Keratinocyte (primary cell): ENCODE measurements at regions not wholly inside any gene's neighbourhood (a gene's known extent, or its start where the extent isn't known, plus 50 kb on each side); places are given as distances from the start of the nearest gene placed in this dataset.
"Not testable (repeated sequence)": the region's sequence is repeated elsewhere in the genome, so short reads cannot be mapped to it uniquely, and the experiment has no call there.

Source experiments
- DNase-seq: peaks from one replicate; pipeline ENCODE4 v3.0.0-alpha.2; 2011; ENCODE audit warnings: low read depth, missing footprints, low spot score
- FAIRE-seq: peaks from 2 replicates; lab custom pipeline; 2011; peaks lifted over from hg19 to GRCh38; lab: Jason Lieb, UNC
- H2AFZ ChIP-seq: 2 replicates; pipeline ENCODE4 v1.6.0; 2012; ENCODE audit warnings: low read length, control low read depth, inconsistent platforms; ENCODE audit not compliant: control insufficient read depth
- H3K27ac ChIP-seq: 2 replicates; pipeline ENCODE4 v1.5.1; 2011; ENCODE audit warnings: low read length; ENCODE audit not compliant: control insufficient read depth, insufficient read depth
- H3K27me3 ChIP-seq: 3 replicates; pipeline ENCODE4 v1.6.0; 2011; ENCODE audit warnings: low read length; ENCODE audit not compliant: control insufficient read depth, insufficient read depth; ENCODE audit errors: extremely low read depth
- H3K36me3 ChIP-seq, 2 experiments: 2 replicates in 1 of 2; 3 replicates in 1 of 2; pipeline ENCODE4 v1.5.1; 2011; ENCODE audit warnings: low read length in 2 of 2, mild to moderate bottlenecking in 1 of 2; ENCODE audit not compliant: control insufficient read depth in 2 of 2, insufficient read depth in 2 of 2; ENCODE audit errors: extremely low read depth in 1 of 2
- H3K4me1 ChIP-seq: 3 replicates; pipeline ENCODE4 v1.5.1; 2011; ENCODE audit warnings: low read length; ENCODE audit not compliant: control insufficient read depth, insufficient read depth; ENCODE audit errors: extremely low read depth
- H3K4me2 ChIP-seq: 3 replicates; pipeline ENCODE4 v1.6.0; 2011; ENCODE audit warnings: low read depth, low read length; ENCODE audit not compliant: control insufficient read depth, insufficient read depth; ENCODE audit errors: extremely low read depth
- H3K4me3 ChIP-seq, 3 experiments: fragments of 200-600 bp in 1 of 3; sonication (generic) in 1 of 3; 2 replicates in 2 of 3; 3 replicates in 1 of 3; pipeline ENCODE4 v1.5.1; 2011 to 2016; ENCODE audit warnings: low read length in 3 of 3, mild to moderate bottlenecking in 3 of 3, control low read depth in 2 of 3, inconsistent platforms in 1 of 3, low read depth in 1 of 3, mixed read lengths in 1 of 3, mixed run types in 1 of 3, moderate library complexity in 1 of 3; ENCODE audit not compliant: control insufficient read depth in 2 of 3, insufficient read depth in 2 of 3; ENCODE audit errors: extremely low read depth in 1 of 3
- H3K79me2 ChIP-seq: 2 replicates; pipeline ENCODE4 v1.6.0; 2012; ENCODE audit warnings: low read length; ENCODE audit not compliant: control insufficient read depth, insufficient read depth
- H3K9ac ChIP-seq: 3 replicates; pipeline ENCODE4 v1.6.0; 2011; ENCODE audit warnings: low read length; ENCODE audit not compliant: control insufficient read depth, insufficient read depth; ENCODE audit errors: extremely low read depth
- H3K9me1 ChIP-seq: 3 replicates; pipeline ENCODE4 v1.6.0; 2011; ENCODE audit warnings: low read length; ENCODE audit not compliant: control insufficient read depth, insufficient read depth; ENCODE audit errors: extremely low read depth
- H3K9me3 ChIP-seq: 2 replicates; pipeline ENCODE4 v1.5.1; 2012; ENCODE audit warnings: low read depth, low read length; ENCODE audit not compliant: control insufficient read depth
- H4K20me1 ChIP-seq: 3 replicates; pipeline ENCODE4 v1.6.0; 2011; ENCODE audit warnings: low read length; ENCODE audit not compliant: control insufficient read depth, insufficient read depth; ENCODE audit errors: extremely low read depth
- CTCF ChIP-seq, 3 experiments: IDR thresholded peaks in 1 of 3; conservative IDR thresholded peaks in 1 of 3; optimal IDR thresholded peaks in 1 of 3; 2 replicates in 2 of 3; 3 replicates in 1 of 3; pipeline versions ENCODE3 to v1.5.1; 2011; ENCODE audit warnings: low read length in 3 of 3, mild to moderate bottlenecking in 3 of 3, moderate library complexity in 2 of 3, control low read depth in 1 of 3, inconsistent platforms in 1 of 3; ENCODE audit not compliant: insufficient read depth in 2 of 3; ENCODE audit errors: extremely low read depth in 1 of 3
- EZH2 ChIP-seq: IDR thresholded peaks from one replicate; pipeline ENCODE4 v1.6.1; 2012; ENCODE audit warnings: inconsistent platforms, mild to moderate bottlenecking, low read length, moderate library complexity
- dilution Hi-C: fragments of 300-500 bp; cut with MboI; formaldehyde crosslinking; loops from one replicate; pipeline ENCODE4 v1.7.0; 2020; ENCODE audit warnings: low sequenced_read_pairs; ENCODE audit not compliant: extremely low pct_ligation_motif_present

- no peak overlapping the region for H3K4me2 ChIP-seq
- no peak overlapping the region for H3K4me3 ChIP-seq
- H3K9me1 ChIP-seq: no peaks in the 10 kb centered on the region
- no peak for FAIRE-seq
- no peaks in the 10 kb centered on the region for H3K9me3 ChIP-seq
- no peaks in the 10 kb centered on the region for H3K79me2 ChIP-seq
- TF ChIP-seq EZH2 (no peak), CTCF (optimal IDR thresholded peaks at IDR 0.05 in 1 of 3, IDR thresholded peaks at IDR 0.05 in 1 of 3, conservative IDR thresholded peaks at IDR 0.05 in 1 of 3; ENCODE audit: extremely low read depth in 1 of 3, insufficient read depth in 2 of 3, low read length in 3 of 3) (no peak)
- H2AFZ ChIP-seq: no peak overlapping the region
- H3K36me3 ChIP-seq: no peaks in the 10 kb centered on the region
- H3K9ac ChIP-seq: no peak overlapping the region
- H4K20me1 ChIP-seq: no peaks in the 10 kb centered on the region
- no peaks in the 10 kb centered on the region for H3K27me3 ChIP-seq
- dilution Hi-C loops: no loop called here
- H3K4me1 ChIP-seq: no peaks in the 10 kb centered on the region
- DNase-seq: no peak
- no peak overlapping the region for H3K27ac ChIP-seq
Observed at GRCh38 chr2:193368615-193369014, 1173.9 kb upstream of the TMEFF2 start.

GRCh38 chr2:193357508-193357907 is 1162.8 kb upstream of the TMEFF2 start:
- dilution Hi-C loops: no loop called here

GRCh38 chr2:193352665-193353242 is 1158.0 kb upstream of the TMEFF2 start:
- dilution Hi-C loops, H3K36me3 ChIP-seq, H3K4me1 ChIP-seq: not testable (repeated sequence)

More at GRCh38 chr2:193357508-193357907, 1162.8 kb upstream of the TMEFF2 start:
- no peaks in the 10 kb centered on the region for H3K27me3 ChIP-seq
- TF ChIP-seq CTCF (optimal IDR thresholded peaks at IDR 0.05 in 1 of 3, IDR thresholded peaks at IDR 0.05 in 1 of 3, conservative IDR thresholded peaks at IDR 0.05 in 1 of 3; ENCODE audit: extremely low read depth in 1 of 3, insufficient read depth in 2 of 3, low read length in 3 of 3): no peak
- no peak for TF ChIP-seq EZH2
- H4K20me1 ChIP-seq: no peaks in the 10 kb centered on the region
- no peak overlapping the region for H3K4me2 ChIP-seq
- H3K27ac ChIP-seq: no peak overlapping the region
- FAIRE-seq (no peak), DNase-seq (no peak)
- no peak overlapping the region for H3K4me3 ChIP-seq
- H3K36me3 ChIP-seq: no peaks in the 10 kb centered on the region
- H3K79me2 ChIP-seq: no peaks in the 10 kb centered on the region
- H3K9ac ChIP-seq: no peak overlapping the region
- no peak overlapping the region for H2AFZ ChIP-seq
- H3K4me1 ChIP-seq: no peaks in the 10 kb centered on the region
- no peaks in the 10 kb centered on the region for H3K9me1 ChIP-seq
- H3K9me3 ChIP-seq: no peaks in the 10 kb centered on the region

More at GRCh38 chr2:193352665-193353242, 1158.0 kb upstream of the TMEFF2 start:
- H2AFZ ChIP-seq, H3K9me1 ChIP-seq, DNase-seq, H3K27ac ChIP-seq, H3K4me3 ChIP-seq, H4K20me1 ChIP-seq, H3K27me3 ChIP-seq, H3K79me2 ChIP-seq, H3K9me3 ChIP-seq, H3K9ac ChIP-seq, H3K4me2 ChIP-seq, FAIRE-seq: not testable (repeated sequence)
